ENCODE measurements at regions not wholly inside any gene's neighbourhood (a gene's known extent, or its start where the extent isn't known, plus 50 kb on each side); places are given as distances from the start of the nearest gene placed in this dataset.
A peak's percentile ranks its signal among the peaks of the same experiment; 100 is the strongest.

DNA sequence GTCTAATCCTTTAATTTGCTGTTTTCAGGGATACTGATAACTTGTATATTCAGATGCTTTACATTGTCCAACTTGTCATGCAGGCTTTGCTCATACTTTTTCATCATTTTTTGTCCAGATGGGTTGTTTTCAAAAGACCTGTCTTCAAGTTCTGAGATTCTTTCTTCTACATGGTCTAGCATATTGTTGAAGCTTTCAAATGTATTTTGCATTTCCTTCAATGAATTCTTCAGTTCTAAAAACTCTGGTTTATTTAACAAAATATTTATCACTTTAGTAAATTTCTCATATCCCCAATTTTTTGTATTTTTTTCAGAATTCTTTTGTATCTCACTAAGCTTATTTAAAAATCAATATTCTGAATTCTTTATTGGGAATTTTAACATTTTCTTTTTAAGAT lies 388.3 kb upstream of the IL12A start:
- Histone ChIP-seq H3K27ac (replicated peaks) (no peak overlapping the region), H3K27me3 (ENCODE audit: low read depth) (no peaks in the 10 kb centered on the region), H3K4me1 (peaks cover 14% of the 10 kb centered on the region), H3K4me3 (no peak overlapping the region), H3K36me3 (no peaks in the 10 kb centered on the region), H3K9me3 (replicated peaks) (peaks cover 47% of the 10 kb centered on the region)
- no peak for TF ChIP-seq CTCF (IDR thresholded peaks at IDR 0.05; ENCODE audit: borderline replicate concordance)
- no peak for DNase-seq
- intact Hi-C loops (cut with micrococcal nuclease), result no loop called here

DNA sequence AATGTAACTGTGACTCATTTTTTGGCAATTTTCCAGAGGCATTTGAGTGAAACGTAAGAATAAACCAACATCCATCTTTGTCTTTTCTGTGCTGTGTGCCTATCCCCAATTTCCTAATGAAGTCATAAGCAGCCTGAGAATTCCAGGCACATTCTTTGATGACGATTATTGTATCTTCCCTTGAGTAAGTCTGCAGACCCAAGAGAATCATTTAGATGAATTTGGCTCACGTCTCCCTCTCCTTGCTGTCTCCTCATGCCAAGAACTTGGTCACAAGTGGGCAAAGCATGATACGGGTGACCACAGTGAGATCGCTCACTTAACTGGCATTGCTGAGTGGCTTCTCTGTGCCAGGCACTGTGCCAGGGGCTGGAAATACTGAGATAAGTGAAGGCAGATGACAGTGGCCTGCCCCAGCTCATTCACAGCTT lies 384.5 kb upstream of the IL12A start:
- intact Hi-C loops (cut with micrococcal nuclease), result no loop called here
- Histone ChIP-seq H3K4me1 (peaks cover 21% of the 10 kb centered on the region), H3K27ac (replicated peaks) (peak overlapping the region; percentile 78), H3K4me3 (no peak overlapping the region), H3K9me3 (replicated peaks) (peaks cover 29% of the 10 kb centered on the region), H3K36me3 (no peaks in the 10 kb centered on the region), H3K27me3 (ENCODE audit: low read depth) (no peaks in the 10 kb centered on the region)
- TF ChIP-seq CTCF (IDR thresholded peaks at IDR 0.05; ENCODE audit: borderline replicate concordance), result no peak
- peak; percentile 86 for DNase-seq

GRCh38 chr3:159605101-159605500 lies 383.5 kb upstream of the IL12A start:
- DNase-seq, result no peak
- TF ChIP-seq CTCF (IDR thresholded peaks at IDR 0.05; ENCODE audit: borderline replicate concordance), result no peak
- peak overlapping the region; percentile 78 for H3K27ac ChIP-seq (replicated peaks)
- H3K36me3 ChIP-seq, result no peaks in the 10 kb centered on the region
- peaks cover 21% of the 10 kb centered on the region for H3K4me1 ChIP-seq
- no peak overlapping the region for H3K4me3 ChIP-seq
- intact Hi-C loops (cut with micrococcal nuclease), result no loop called here
- no peaks in the 10 kb centered on the region for H3K27me3 ChIP-seq (ENCODE audit: low read depth)
- peaks cover 20% of the 10 kb centered on the region for H3K9me3 ChIP-seq (replicated peaks)

DNA sequence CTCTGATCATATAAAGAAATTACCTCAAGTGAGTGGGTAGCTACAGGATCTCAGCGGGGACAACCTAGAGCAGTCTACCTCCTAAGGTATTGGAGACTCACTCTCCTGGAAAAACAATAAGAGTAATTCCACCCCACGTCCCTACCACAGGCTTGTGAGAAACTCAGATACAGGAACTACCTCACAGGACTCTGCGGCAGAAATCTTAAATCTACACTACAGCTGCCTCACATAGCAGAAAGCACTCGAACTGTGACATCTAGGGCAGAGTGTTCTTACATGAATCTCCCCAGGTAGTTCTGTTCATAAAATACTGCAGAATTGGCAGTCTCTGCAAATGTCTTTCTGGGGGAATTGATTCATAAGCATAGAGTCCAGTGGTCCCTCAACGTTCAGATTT lies 382.9 kb upstream of the IL12A start:
- H3K9me3 ChIP-seq (replicated peaks), result peaks cover 13% of the 10 kb centered on the region
- intact Hi-C loops (cut with micrococcal nuclease), result no loop called here
- H3K4me1 ChIP-seq, result peaks cover 21% of the 10 kb centered on the region
- DNase-seq, result no peak
- no peak overlapping the region for H3K4me3 ChIP-seq
- H3K27me3 ChIP-seq (ENCODE audit: low read depth), result no peaks in the 10 kb centered on the region
- no peak overlapping the region for H3K27ac ChIP-seq (replicated peaks)
- H3K36me3 ChIP-seq, result no peaks in the 10 kb centered on the region
- no peak for TF ChIP-seq CTCF (IDR thresholded peaks at IDR 0.05; ENCODE audit: borderline replicate concordance)

DNA sequence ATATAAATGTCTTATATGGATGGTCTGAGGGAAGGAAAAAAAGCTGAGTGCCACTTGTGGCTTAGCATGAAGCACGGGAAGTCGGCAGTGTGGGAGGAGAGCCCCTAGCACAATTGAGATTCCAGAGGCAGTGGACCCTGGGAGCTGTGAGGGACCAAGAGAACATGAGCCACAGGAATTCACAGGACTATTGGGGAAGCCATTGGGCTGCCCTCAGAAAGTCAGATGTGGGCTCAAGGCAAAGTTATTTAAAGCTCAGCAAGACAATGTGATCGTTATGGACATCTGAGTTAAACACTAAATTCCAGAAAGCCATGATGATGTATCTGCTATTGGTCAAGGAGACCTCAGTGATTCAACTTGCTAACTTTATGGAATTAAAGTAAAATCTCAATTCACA lies 380.8 kb upstream of the IL12A start:
- no peak for DNase-seq
- H3K27ac ChIP-seq (replicated peaks), result no peak overlapping the region
- intact Hi-C loops (cut with micrococcal nuclease), result no loop called here
- no peaks in the 10 kb centered on the region for H3K36me3 ChIP-seq
- H3K4me3 ChIP-seq, result no peak overlapping the region
- H3K9me3 ChIP-seq (replicated peaks), result no peaks in the 10 kb centered on the region
- peaks cover 21% of the 10 kb centered on the region for H3K4me1 ChIP-seq
- TF ChIP-seq CTCF (IDR thresholded peaks at IDR 0.05; ENCODE audit: borderline replicate concordance), result no peak
- no peaks in the 10 kb centered on the region for H3K27me3 ChIP-seq (ENCODE audit: low read depth)

GRCh38 chr3:159608311-159608710 lies 380.3 kb upstream of the IL12A start:
- no peak for DNase-seq
- Histone ChIP-seq H3K27ac (replicated peaks) (no peak overlapping the region), H3K36me3 (no peaks in the 10 kb centered on the region), H3K9me3 (replicated peaks) (no peaks in the 10 kb centered on the region), H3K27me3 (ENCODE audit: low read depth) (no peaks in the 10 kb centered on the region), H3K4me3 (no peak overlapping the region), H3K4me1 (peaks cover 21% of the 10 kb centered on the region)
- intact Hi-C loops (cut with micrococcal nuclease), result no loop called here
- TF ChIP-seq CTCF (IDR thresholded peaks at IDR 0.05; ENCODE audit: borderline replicate concordance), result no peak
